Retinal pigment epithelial cell (primary cell): ENCODE measurements at regions not wholly inside any gene's neighbourhood (a gene's known extent, or its start where the extent isn't known, plus 50 kb on each side); places are given as distances from the start of the nearest gene placed in this dataset.

Source experiments
- DNase-seq: peaks from one replicate; pipeline ENCODE4 v3.0.0-alpha.2; 2010; ENCODE audit warnings: low read depth
- H3K4me3 ChIP-seq: 2 replicates; pipeline ENCODE4 v1.5.1; 2011; ENCODE audit warnings: mild to moderate bottlenecking, low read length, control low read depth, moderate library complexity
- CTCF ChIP-seq: conservative IDR thresholded peaks from 2 replicates; pipeline ENCODE4 v1.5.1; 2011; ENCODE audit warnings: low read depth, low read length, control low read depth, inconsistent platforms

- DNase-seq: no peak
- H3K4me3 ChIP-seq: no peak overlapping the region
- TF ChIP-seq CTCF: no peak
Observed at GRCh38 chr22:48207919-48208535, 1445.6 kb downstream of the TBC1D22A start.

DNA sequence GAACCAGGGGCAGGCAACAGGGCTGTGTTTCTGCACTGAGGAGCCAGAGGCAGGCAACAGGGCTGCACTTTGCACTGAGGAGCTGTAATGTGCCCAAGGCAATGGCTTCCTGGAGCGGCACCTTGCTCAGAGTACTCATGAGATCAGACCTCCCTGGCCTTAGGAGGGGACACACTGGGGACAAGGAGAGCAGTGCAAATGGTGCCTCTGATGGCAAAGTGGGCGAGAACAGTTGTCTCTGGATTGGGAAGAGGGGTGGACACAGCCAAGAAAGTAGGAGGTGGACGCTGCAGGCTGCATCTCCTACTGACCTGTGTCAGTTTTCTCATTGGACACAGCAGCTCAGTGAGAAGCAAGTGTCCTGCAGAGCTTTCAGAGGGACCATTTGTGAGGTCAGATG lies 1443.3 kb downstream of the TBC1D22A start:
- TF ChIP-seq CTCF: no peak

DNA sequence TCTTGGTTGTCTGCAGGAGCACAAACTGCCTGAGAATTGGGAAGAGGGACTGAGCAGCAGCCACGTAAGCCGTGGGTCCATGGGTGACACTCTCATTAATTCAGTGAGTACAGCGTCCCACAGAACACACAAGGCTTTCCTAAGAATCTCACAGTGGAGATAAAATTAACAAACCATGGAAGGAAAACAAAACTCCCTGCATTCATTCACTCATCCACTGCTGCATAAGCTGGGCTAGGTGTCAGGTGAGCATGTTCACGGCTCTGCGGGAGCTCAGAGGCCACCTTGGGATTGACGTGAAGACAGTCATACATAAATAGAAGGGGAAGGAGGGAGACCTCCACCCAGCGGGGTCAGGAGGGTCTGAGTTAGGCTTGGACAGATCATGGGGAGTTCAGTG lies 1442.7 kb downstream of the TBC1D22A start:
- no peak overlapping the region for H3K4me3 ChIP-seq
- DNase-seq: no peak
- TF ChIP-seq CTCF: no peak

More for the DNA sequence above, 1443.3 kb downstream of the TBC1D22A start:
- no peak for DNase-seq
- H3K4me3 ChIP-seq: no peak overlapping the region

- TF ChIP-seq CTCF: no peak
- H3K4me3 ChIP-seq: no peak overlapping the region
- no peak for DNase-seq
Observed at GRCh38 chr22:48204296-48204695, 1441.8 kb downstream of the TBC1D22A start.

GRCh38 chr22:48199667-48200066 lies 1437.2 kb downstream of the TBC1D22A start:
- no peak for TF ChIP-seq CTCF
- no peak overlapping the region for H3K4me3 ChIP-seq
- no peak for DNase-seq

DNA sequence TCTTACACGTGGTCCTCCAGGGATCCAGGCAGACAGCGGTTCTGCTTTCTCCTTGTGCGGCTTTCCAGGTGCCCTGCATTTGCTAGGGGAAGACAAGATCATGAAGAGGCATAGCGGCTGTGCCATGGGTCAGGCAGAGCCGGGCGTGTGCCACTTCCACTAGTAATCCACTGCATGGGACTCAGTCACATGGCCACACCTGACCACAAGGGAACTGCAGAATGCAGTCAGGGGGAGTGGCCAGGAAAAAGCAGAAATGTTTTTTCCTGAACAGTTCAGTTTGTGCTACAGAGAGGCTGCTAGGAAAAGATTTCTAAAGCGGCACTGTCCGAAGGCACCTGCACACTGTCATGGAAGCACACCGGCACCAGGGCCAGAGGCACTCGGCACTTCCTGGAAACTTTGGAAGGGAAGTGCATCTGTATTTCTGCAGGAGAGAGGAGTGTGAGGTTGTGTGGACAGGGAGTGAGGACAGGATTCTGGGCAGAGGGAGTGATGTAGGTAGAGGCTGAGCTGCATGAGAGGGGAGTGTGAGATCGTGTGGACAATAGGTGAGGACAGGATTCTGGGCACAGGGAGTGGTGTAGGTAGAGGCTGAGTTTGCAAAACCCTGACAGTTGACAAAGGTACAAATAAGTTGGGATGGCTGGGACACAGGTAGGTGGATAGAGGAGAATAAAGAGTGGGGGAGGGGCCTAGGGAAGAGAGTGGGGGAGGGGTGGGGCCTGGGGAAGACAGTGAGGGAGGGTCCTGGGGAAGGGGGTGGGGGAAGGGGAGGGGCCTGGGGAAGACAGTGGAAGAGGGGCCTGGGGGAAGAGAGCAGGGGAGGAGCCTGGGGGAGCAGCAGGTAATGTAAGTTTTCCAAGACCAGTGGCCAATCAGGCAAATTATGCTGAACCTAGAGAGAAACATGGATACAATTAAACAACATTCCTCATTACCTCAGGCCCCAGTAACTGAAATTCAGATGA lies 1436.3 kb downstream of the TBC1D22A start:
- no peak for DNase-seq
- TF ChIP-seq CTCF: no peak
- H3K4me3 ChIP-seq: no peak overlapping the region
